MM.1S (cell line): ENCODE measurements at regions not wholly inside any gene's neighbourhood (a gene's known extent, or its start where the extent isn't known, plus 50 kb on each side); places are given as distances from the start of the nearest gene placed in this dataset.

ENCODE experiments used
- DNase-seq: peaks from one replicate; pipeline ENCODE4 v3.0.0-alpha.2; 2015
- H2AFZ ChIP-seq: fragments of 300-600 bp; sonication (generic); 2 replicates; pipeline ENCODE4 v1.6.0; 2016; ENCODE audit warnings: antibody characterized with exemption, low read length
- H3F3A ChIP-seq: fragments of 300-600 bp; sonication (generic); 2 replicates; pipeline ENCODE4 v1.6.1; 2016; ENCODE audit warnings: mild to moderate bottlenecking, antibody characterized with exemption, low read length, moderate library complexity, mixed read lengths; ENCODE audit not compliant: insufficient read depth
- H3K27ac ChIP-seq: fragments of 300-600 bp; sonication (generic); 2 replicates; pipeline ENCODE4 v1.5.1; 2016; ENCODE audit warnings: mild to moderate bottlenecking, low read length
- H3K27me3 ChIP-seq: fragments of 300-600 bp; sonication (generic); replicated peaks from 2 replicates; pipeline ENCODE4 v1.6.0; 2016; ENCODE audit warnings: low read length; ENCODE audit not compliant: insufficient read depth
- H3K36me3 ChIP-seq: fragments of 300-600 bp; sonication (generic); replicated peaks from 2 replicates; pipeline ENCODE4 v1.6.1; 2016; ENCODE audit warnings: mild to moderate bottlenecking, low read length, mixed read lengths; ENCODE audit not compliant: insufficient read depth
- H3K4me1 ChIP-seq: fragments of 300-600 bp; sonication (generic); 2 replicates; pipeline ENCODE4 v1.6.1; 2016; ENCODE audit warnings: low read length, mixed read lengths
- H3K4me2 ChIP-seq: fragments of 300-600 bp; sonication (generic); 2 replicates; pipeline ENCODE4 v1.6.0; 2016; ENCODE audit warnings: low read depth, low read length
- H3K4me3 ChIP-seq: fragments of 300-600 bp; sonication (generic); 2 replicates; pipeline ENCODE4 v1.5.1; 2016; ENCODE audit warnings: low read length, mixed read lengths
- H3K79me2 ChIP-seq: fragments of 300-600 bp; sonication (generic); 2 replicates; pipeline ENCODE4 v1.6.1; 2016; ENCODE audit warnings: mixed run types, low read length, mixed read lengths
- H3K9ac ChIP-seq: fragments of 300-600 bp; sonication (generic); 2 replicates; pipeline ENCODE4 v1.6.1; 2016; ENCODE audit warnings: low read length, mixed read lengths
- H3K9me2 ChIP-seq: fragments of 300-600 bp; sonication (generic); replicated peaks from 2 replicates; pipeline ENCODE4 v1.6.1; 2016; ENCODE audit warnings: mild to moderate bottlenecking, low read length, mixed read lengths; ENCODE audit not compliant: insufficient read depth
- H3K9me3 ChIP-seq: fragments of 300-600 bp; sonication (generic); replicated peaks from 2 replicates; pipeline ENCODE4 v1.6.1; 2016; ENCODE audit warnings: mild to moderate bottlenecking, low read length, mixed read lengths; ENCODE audit not compliant: insufficient read depth
- H4K20me1 ChIP-seq: fragments of 300-600 bp; sonication (generic); 2 replicates; pipeline ENCODE4 v1.6.1; 2016; ENCODE audit warnings: mild to moderate bottlenecking, low read length, moderate library complexity, mixed read lengths; ENCODE audit not compliant: insufficient read depth
- EZH2 ChIP-seq: fragments of 300-600 bp; sonication (generic); optimal IDR thresholded peaks from 2 replicates; pipeline ENCODE3; 2017; ENCODE audit warnings: low read depth, mild to moderate bottlenecking, antibody characterized with exemption, low read length, mixed read lengths
- EZH2phosphoT487 ChIP-seq: fragments of 300-600 bp; sonication (generic); IDR thresholded peaks from 2 replicates; pipeline ENCODE4 v1.6.1; 2018; ENCODE audit warnings: antibody characterized with exemption, low read length
- TF ChIP-seq, protein P1 (sequence below): fragments of 300-600 bp; sonication (generic); IDR thresholded peaks from 2 replicates; pipeline ENCODE4 v1.5.1; 2016; ENCODE audit warnings: antibody characterized with exemption, low read length, mixed read lengths

DNA sequence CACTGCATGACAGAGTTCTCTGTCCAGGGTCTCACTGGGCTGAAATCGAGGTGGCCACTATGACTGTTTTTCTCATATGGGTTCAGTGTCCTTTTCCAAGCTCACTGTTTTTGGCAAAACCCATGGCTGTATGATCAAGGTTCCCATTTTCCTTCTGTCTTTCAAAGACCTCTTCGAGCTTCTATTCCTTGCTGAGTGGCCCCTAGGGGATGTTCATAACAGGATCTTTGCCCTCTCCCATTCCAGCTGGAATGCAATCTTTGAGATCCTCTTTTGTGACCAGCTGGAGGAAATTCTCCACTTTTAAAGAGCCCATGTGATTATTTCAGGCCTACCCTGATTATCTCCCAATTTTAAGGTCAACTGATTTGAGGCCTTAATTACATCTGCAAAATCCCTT, 572.5 kb upstream of the SLC10A2 start:
- no peak overlapping the region for H3K27ac ChIP-seq
- DNase-seq, result no peak
- H2AFZ ChIP-seq, result no peak overlapping the region
- no peaks in the 10 kb centered on the region for H3K36me3 ChIP-seq
- no peak overlapping the region for H3K4me2 ChIP-seq
- no peaks in the 10 kb centered on the region for H3K79me2 ChIP-seq
- H3F3A ChIP-seq, result no peaks in the 10 kb centered on the region
- H4K20me1 ChIP-seq, result no peaks in the 10 kb centered on the region
- H3K9me2 ChIP-seq, result no peaks in the 10 kb centered on the region
- no peaks in the 10 kb centered on the region for H3K9me3 ChIP-seq
- H3K4me1 ChIP-seq, result no peaks in the 10 kb centered on the region
- H3K27me3 ChIP-seq, result no peaks in the 10 kb centered on the region
- H3K9ac ChIP-seq, result no peak overlapping the region
- no peak overlapping the region for H3K4me3 ChIP-seq
- TF ChIP-seq, protein P1, sequence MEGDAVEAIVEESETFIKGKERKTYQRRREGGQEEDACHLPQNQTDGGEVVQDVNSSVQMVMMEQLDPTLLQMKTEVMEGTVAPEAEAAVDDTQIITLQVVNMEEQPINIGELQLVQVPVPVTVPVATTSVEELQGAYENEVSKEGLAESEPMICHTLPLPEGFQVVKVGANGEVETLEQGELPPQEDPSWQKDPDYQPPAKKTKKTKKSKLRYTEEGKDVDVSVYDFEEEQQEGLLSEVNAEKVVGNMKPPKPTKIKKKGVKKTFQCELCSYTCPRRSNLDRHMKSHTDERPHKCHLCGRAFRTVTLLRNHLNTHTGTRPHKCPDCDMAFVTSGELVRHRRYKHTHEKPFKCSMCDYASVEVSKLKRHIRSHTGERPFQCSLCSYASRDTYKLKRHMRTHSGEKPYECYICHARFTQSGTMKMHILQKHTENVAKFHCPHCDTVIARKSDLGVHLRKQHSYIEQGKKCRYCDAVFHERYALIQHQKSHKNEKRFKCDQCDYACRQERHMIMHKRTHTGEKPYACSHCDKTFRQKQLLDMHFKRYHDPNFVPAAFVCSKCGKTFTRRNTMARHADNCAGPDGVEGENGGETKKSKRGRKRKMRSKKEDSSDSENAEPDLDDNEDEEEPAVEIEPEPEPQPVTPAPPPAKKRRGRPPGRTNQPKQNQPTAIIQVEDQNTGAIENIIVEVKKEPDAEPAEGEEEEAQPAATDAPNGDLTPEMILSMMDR, result no peak
- TF ChIP-seq EZH2phosphoT487 (no peak), EZH2 (no peak)

DNA sequence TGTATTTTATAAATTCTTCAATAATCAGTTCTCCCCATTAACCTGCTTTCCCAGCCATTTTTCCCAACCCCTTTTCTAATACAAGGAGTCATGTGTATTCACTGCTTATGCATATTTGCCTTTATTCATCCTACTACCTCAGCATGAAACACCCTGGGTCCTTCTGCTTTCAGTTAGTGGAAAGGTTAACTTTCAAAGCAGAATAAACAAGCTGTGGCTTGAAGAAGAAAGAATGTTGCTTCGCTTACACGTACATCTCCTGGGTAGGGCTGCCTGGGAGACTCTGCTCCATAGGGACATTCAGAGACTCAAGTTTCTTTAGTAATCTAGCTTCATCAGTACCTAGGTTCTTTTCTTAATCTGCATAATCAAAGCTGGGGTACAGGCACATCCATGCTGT, 567.8 kb upstream of the SLC10A2 start:
- Histone ChIP-seq H3K4me2 (no peak overlapping the region), H4K20me1 (no peaks in the 10 kb centered on the region), H3K27me3 (no peaks in the 10 kb centered on the region), H3F3A (no peaks in the 10 kb centered on the region), H3K36me3 (no peaks in the 10 kb centered on the region), H3K79me2 (no peaks in the 10 kb centered on the region), H3K4me3 (no peak overlapping the region), H3K27ac (no peak overlapping the region), H3K4me1 (no peaks in the 10 kb centered on the region), H3K9me2 (no peaks in the 10 kb centered on the region), H3K9me3 (no peaks in the 10 kb centered on the region), H2AFZ (no peak overlapping the region), H3K9ac (no peak overlapping the region)
- TF ChIP-seq, protein P1, result no peak
- TF ChIP-seq EZH2 (no peak), EZH2phosphoT487 (no peak)
- DNase-seq, result no peak

DNA sequence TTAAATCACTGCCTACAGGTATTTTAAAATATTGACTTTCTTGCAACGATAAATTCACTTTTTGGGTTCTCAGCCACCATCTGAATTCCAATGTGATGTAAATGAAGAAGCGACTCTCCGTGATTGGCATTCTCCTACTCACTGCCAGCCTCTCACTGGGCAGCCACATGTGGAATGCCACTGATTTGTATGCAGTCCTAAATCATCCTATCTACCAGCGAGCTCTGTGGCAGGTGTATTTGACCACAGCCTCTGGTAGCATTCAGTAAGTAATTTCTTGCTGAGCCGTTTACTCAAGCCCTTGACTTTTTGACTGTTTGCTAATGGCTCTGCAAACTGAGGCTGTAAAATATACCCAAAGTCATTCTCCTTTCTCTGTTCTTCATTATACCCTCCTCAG, 559.0 kb upstream of the SLC10A2 start:
- no peaks in the 10 kb centered on the region for H3K9me2 ChIP-seq
- no peak overlapping the region for H3K4me3 ChIP-seq
- H3K4me2 ChIP-seq, result no peak overlapping the region
- H3K79me2 ChIP-seq, result no peaks in the 10 kb centered on the region
- no peaks in the 10 kb centered on the region for H3K27me3 ChIP-seq
- no peaks in the 10 kb centered on the region for H3K9me3 ChIP-seq
- no peaks in the 10 kb centered on the region for H3K36me3 ChIP-seq
- TF ChIP-seq EZH2, result no peak
- TF ChIP-seq, protein P1, result no peak
- TF ChIP-seq EZH2phosphoT487, result no peak
- DNase-seq, result no peak
- H3K9ac ChIP-seq, result no peak overlapping the region
- H2AFZ ChIP-seq, result no peak overlapping the region
- H4K20me1 ChIP-seq, result no peaks in the 10 kb centered on the region
- H3K4me1 ChIP-seq, result no peaks in the 10 kb centered on the region
- H3K27ac ChIP-seq, result no peak overlapping the region
- H3F3A ChIP-seq, result no peaks in the 10 kb centered on the region
